AG04450 (cell line): ENCODE measurements at regions not wholly inside any gene's neighbourhood (a gene's known extent, or its start where the extent isn't known, plus 50 kb on each side); places are given as distances from the start of the nearest gene placed in this dataset.

Experiments
- CTCF ChIA-PET: fragments of 300-600, 350-600 bp; formaldehyde crosslinking; extraction: SDS; loops from one replicate; lab custom pipeline; 2022; ENCODE audit warnings: antibody characterized with exemption, inconsistent platforms; lab: Charles Lee
- POLR2A ChIA-PET: fragments of 350-600 bp; formaldehyde crosslinking; extraction: SDS; loops from one replicate; lab custom pipeline; 2021; ENCODE audit warnings: antibody characterized with exemption, inconsistent platforms; lab: Yijun Ruan, JAX
- DNase-seq: peaks from one replicate; pipeline ENCODE4 v3.0.0-alpha.2; 2011; ENCODE audit warnings: low read depth, low spot score
- H3K27ac ChIP-seq: one replicate; pipeline ENCODE4 v1.5.1; 2012; ENCODE audit warnings: low read depth, low read length, control low read depth
- H3K27me3 ChIP-seq: one replicate; pipeline ENCODE4 v1.6.0; 2012; ENCODE audit warnings: low read length; ENCODE audit not compliant: control insufficient read depth, insufficient read depth
- H3K4me3 ChIP-seq: 2 replicates; pipeline ENCODE4 v1.5.1; 2011; ENCODE audit warnings: mild to moderate bottlenecking, low read depth, low read length, control low read depth
- H3K9me3 ChIP-seq: 2 replicates; pipeline ENCODE4 v1.5.1; 2012; ENCODE audit warnings: low read length; ENCODE audit not compliant: control insufficient read depth, insufficient read depth
- CTCF ChIP-seq: IDR thresholded peaks from 2 replicates; pipeline ENCODE4 v1.5.1; 2011; ENCODE audit warnings: low read depth, low read length, control low read depth, inconsistent platforms

GRCh38 chr14:104348741-104349140, 210.4 kb downstream of the KIF26A start:
- TF ChIP-seq CTCF, result no peak
- no peak for DNase-seq
- no peak overlapping the region for H3K27ac ChIP-seq
- H3K27me3 ChIP-seq, result no peaks in the 10 kb centered on the region
- H3K4me3 ChIP-seq, result no peak overlapping the region
- CTCF ChIA-PET, result no interaction called here
- peaks cover 63% of the 10 kb centered on the region for H3K9me3 ChIP-seq
- POLR2A ChIA-PET, result no interaction called here

GRCh38 chr14:104349950-104350349, 211.6 kb downstream of the KIF26A start:
- TF ChIP-seq CTCF, result no peak
- CTCF ChIA-PET, result no interaction called here
- no peak for DNase-seq
- POLR2A ChIA-PET, result no interaction called here
- H3K27me3 ChIP-seq, result no peaks in the 10 kb centered on the region
- H3K9me3 ChIP-seq, result peaks cover 62% of the 10 kb centered on the region
- H3K4me3 ChIP-seq, result no peak overlapping the region
- no peak overlapping the region for H3K27ac ChIP-seq

GRCh38 chr14:104350463-104351185, 212.2 kb downstream of the KIF26A start:
- H3K27me3 ChIP-seq, result no peaks in the 10 kb centered on the region
- ChIA-PET CTCF (no interaction called here), POLR2A (no interaction called here)
- H3K27ac ChIP-seq, result no peak overlapping the region
- no peak for DNase-seq
- H3K4me3 ChIP-seq, result no peak overlapping the region
- H3K9me3 ChIP-seq, result peaks cover 62% of the 10 kb centered on the region
- TF ChIP-seq CTCF, result no peak

- ChIA-PET CTCF (no interaction called here), POLR2A (no interaction called here)
- Histone ChIP-seq H3K27me3 (no peaks in the 10 kb centered on the region), H3K27ac (no peak overlapping the region), H3K4me3 (no peak overlapping the region), H3K9me3 (peaks cover 64% of the 10 kb centered on the region)
- DNase-seq, result no peak
- no peak for TF ChIP-seq CTCF
Observed at GRCh38 chr14:104351849-104352492, 213.6 kb downstream of the KIF26A start.

GRCh38 chr14:104352493-104353220, 214.3 kb downstream of the KIF26A start:
- H3K4me3 ChIP-seq, result no peak overlapping the region
- H3K27ac ChIP-seq, result no peak overlapping the region
- no peak for DNase-seq
- CTCF ChIA-PET, result no interaction called here
- no peak for TF ChIP-seq CTCF
- H3K27me3 ChIP-seq, result no peaks in the 10 kb centered on the region
- peaks cover 70% of the 10 kb centered on the region for H3K9me3 ChIP-seq
- POLR2A ChIA-PET, result no interaction called here
